ENCODE measurements at regions not wholly inside any gene's neighbourhood (a gene's known extent, or its start where the extent isn't known, plus 50 kb on each side); places are given as distances from the start of the nearest gene placed in this dataset.

GRCh38 chr2:53572696-53573095, 194.9 kb upstream of the CHAC2 start:
- WGBS (ENCODE audit: insufficient coverage), result no CpG with 5 or more reads among the region's 1 CpG

GRCh38 chr2:53569957-53570727, 197.5 kb upstream of the CHAC2 start:
- Histone ChIP-seq H3K9me3 (ENCODE audit: control insufficient read depth, insufficient read depth, low read length) (no peaks in the 10 kb centered on the region), H3K27me3 (ENCODE audit: control insufficient read depth, insufficient read depth, low read length) (no peaks in the 10 kb centered on the region), H3K4me3 (ENCODE audit: low read depth, low read length) (no peak overlapping the region), H3K4me1 (ENCODE audit: control insufficient read depth, insufficient read depth, low read length) (no peaks in the 10 kb centered on the region), H3K27ac (ENCODE audit: low read depth, low read length) (no peak overlapping the region), H3K36me3 (ENCODE audit: control insufficient read depth, insufficient read depth, low read length) (no peaks in the 10 kb centered on the region)
- WGBS (ENCODE audit: insufficient coverage), result 100% methylated on average over 2 of the region's 14 CpGs
- DNase-seq (ENCODE audit: low read depth in 4 of 6, low spot score in 6 of 6), result no peak

More at GRCh38 chr2:53572696-53573095, 194.9 kb upstream of the CHAC2 start:
- H3K27me3 ChIP-seq (ENCODE audit: control insufficient read depth, insufficient read depth, low read length), result no peaks in the 10 kb centered on the region
- no peak for DNase-seq (ENCODE audit: low read depth in 4 of 6, low spot score in 6 of 6)
- H3K4me1 ChIP-seq (ENCODE audit: control insufficient read depth, insufficient read depth, low read length), result no peaks in the 10 kb centered on the region
- no peak overlapping the region for H3K4me3 ChIP-seq (ENCODE audit: low read depth, low read length)
- no peaks in the 10 kb centered on the region for H3K36me3 ChIP-seq (ENCODE audit: control insufficient read depth, insufficient read depth, low read length)
- H3K9me3 ChIP-seq (ENCODE audit: control insufficient read depth, insufficient read depth, low read length), result no peaks in the 10 kb centered on the region
- H3K27ac ChIP-seq (ENCODE audit: low read depth, low read length), result no peak overlapping the region

- Histone ChIP-seq H3K4me3 (ENCODE audit: low read depth, low read length) (no peak overlapping the region), H3K27me3 (ENCODE audit: control insufficient read depth, insufficient read depth, low read length) (no peaks in the 10 kb centered on the region), H3K4me1 (ENCODE audit: control insufficient read depth, insufficient read depth, low read length) (no peaks in the 10 kb centered on the region), H3K9me3 (ENCODE audit: control insufficient read depth, insufficient read depth, low read length) (no peaks in the 10 kb centered on the region), H3K36me3 (ENCODE audit: control insufficient read depth, insufficient read depth, low read length) (no peaks in the 10 kb centered on the region), H3K27ac (ENCODE audit: low read depth, low read length) (no peak overlapping the region)
- WGBS (ENCODE audit: insufficient coverage), result 67% methylated on average over 3 of the region's 4 CpGs
- DNase-seq (ENCODE audit: low read depth in 4 of 6, low spot score in 6 of 6), result no peak
Measured at GRCh38 chr2:53568469-53568868, 199.1 kb upstream of the CHAC2 start.

GRCh38 chr2:53567073-53567472, 200.5 kb upstream of the CHAC2 start:
- no peak for DNase-seq (ENCODE audit: low read depth in 4 of 6, low spot score in 6 of 6)
- H3K9me3 ChIP-seq (ENCODE audit: control insufficient read depth, insufficient read depth, low read length), result no peaks in the 10 kb centered on the region
- no peak overlapping the region for H3K27ac ChIP-seq (ENCODE audit: low read depth, low read length)
- no peak overlapping the region for H3K4me3 ChIP-seq (ENCODE audit: low read depth, low read length)
- H3K27me3 ChIP-seq (ENCODE audit: control insufficient read depth, insufficient read depth, low read length), result no peaks in the 10 kb centered on the region
- no peaks in the 10 kb centered on the region for H3K4me1 ChIP-seq (ENCODE audit: control insufficient read depth, insufficient read depth, low read length)
- H3K36me3 ChIP-seq (ENCODE audit: control insufficient read depth, insufficient read depth, low read length), result no peaks in the 10 kb centered on the region

- no peak overlapping the region for H3K27ac ChIP-seq (ENCODE audit: low read depth, low read length)
- DNase-seq (ENCODE audit: low read depth in 4 of 6, low spot score in 6 of 6), result no peak
- H3K36me3 ChIP-seq (ENCODE audit: control insufficient read depth, insufficient read depth, low read length), result no peaks in the 10 kb centered on the region
- no peak overlapping the region for H3K4me3 ChIP-seq (ENCODE audit: low read depth, low read length)
- 100% methylated on average over 1 of the region's 4 CpGs for WGBS (ENCODE audit: insufficient coverage)
- no peaks in the 10 kb centered on the region for H3K27me3 ChIP-seq (ENCODE audit: control insufficient read depth, insufficient read depth, low read length)
- no peaks in the 10 kb centered on the region for H3K4me1 ChIP-seq (ENCODE audit: control insufficient read depth, insufficient read depth, low read length)
- H3K9me3 ChIP-seq (ENCODE audit: control insufficient read depth, insufficient read depth, low read length), result no peaks in the 10 kb centered on the region
Measured at GRCh38 chr2:53562407-53562806, 205.2 kb upstream of the CHAC2 start.

- H3K4me3 ChIP-seq (ENCODE audit: low read depth, low read length), result no peak overlapping the region
- H3K27ac ChIP-seq (ENCODE audit: low read depth, low read length), result no peak overlapping the region
- WGBS (ENCODE audit: insufficient coverage), result no CpG with 5 or more reads among the region's 4 CpGs
Measured at GRCh38 chr2:53561155-53561554, 206.4 kb upstream of the CHAC2 start.

GRCh38 chr2:53559302-53559966, 208.2 kb upstream of the CHAC2 start:
- Histone ChIP-seq H3K4me3 (ENCODE audit: low read depth, low read length) (no peak overlapping the region), H3K27ac (ENCODE audit: low read depth, low read length) (no peak overlapping the region)
- WGBS (ENCODE audit: insufficient coverage), result no CpG with 5 or more reads among the region's 2 CpGs

More at GRCh38 chr2:53561155-53561554, 206.4 kb upstream of the CHAC2 start:
- Histone ChIP-seq H3K4me1 (ENCODE audit: control insufficient read depth, insufficient read depth, low read length) (no peaks in the 10 kb centered on the region), H3K36me3 (ENCODE audit: control insufficient read depth, insufficient read depth, low read length) (no peaks in the 10 kb centered on the region), H3K9me3 (ENCODE audit: control insufficient read depth, insufficient read depth, low read length) (peaks cover 3% of the 10 kb centered on the region), H3K27me3 (ENCODE audit: control insufficient read depth, insufficient read depth, low read length) (no peaks in the 10 kb centered on the region)
- no peak for DNase-seq (ENCODE audit: low read depth in 4 of 6, low spot score in 6 of 6)

GRCh38 chr2:53558867-53559266, 208.7 kb upstream of the CHAC2 start:
- H3K4me3 ChIP-seq (ENCODE audit: low read depth, low read length), result no peak overlapping the region
- H3K27ac ChIP-seq (ENCODE audit: low read depth, low read length), result no peak overlapping the region
- no peaks in the 10 kb centered on the region for H3K4me1 ChIP-seq (ENCODE audit: control insufficient read depth, insufficient read depth, low read length)
- peaks cover 3% of the 10 kb centered on the region for H3K9me3 ChIP-seq (ENCODE audit: control insufficient read depth, insufficient read depth, low read length)
- no peaks in the 10 kb centered on the region for H3K36me3 ChIP-seq (ENCODE audit: control insufficient read depth, insufficient read depth, low read length)
- WGBS (ENCODE audit: insufficient coverage), result no CpG with 5 or more reads among the region's 2 CpGs
- no peaks in the 10 kb centered on the region for H3K27me3 ChIP-seq (ENCODE audit: control insufficient read depth, insufficient read depth, low read length)
- no peak for DNase-seq (ENCODE audit: low read depth in 4 of 6, low spot score in 6 of 6)

More at GRCh38 chr2:53559302-53559966, 208.2 kb upstream of the CHAC2 start:
- Histone ChIP-seq H3K4me1 (ENCODE audit: control insufficient read depth, insufficient read depth, low read length) (no peaks in the 10 kb centered on the region), H3K36me3 (ENCODE audit: control insufficient read depth, insufficient read depth, low read length) (no peaks in the 10 kb centered on the region), H3K9me3 (ENCODE audit: control insufficient read depth, insufficient read depth, low read length) (peaks cover 3% of the 10 kb centered on the region), H3K27me3 (ENCODE audit: control insufficient read depth, insufficient read depth, low read length) (no peaks in the 10 kb centered on the region)
- DNase-seq (ENCODE audit: low read depth in 4 of 6, low spot score in 6 of 6), result no peak

- Histone ChIP-seq H3K4me1 (ENCODE audit: control insufficient read depth, insufficient read depth, low read length) (no peaks in the 10 kb centered on the region), H3K9me3 (ENCODE audit: control insufficient read depth, insufficient read depth, low read length) (no peaks in the 10 kb centered on the region), H3K36me3 (ENCODE audit: control insufficient read depth, insufficient read depth, low read length) (no peaks in the 10 kb centered on the region), H3K27me3 (ENCODE audit: control insufficient read depth, insufficient read depth, low read length) (no peaks in the 10 kb centered on the region), H3K4me3 (ENCODE audit: low read depth, low read length) (no peak overlapping the region), H3K27ac (ENCODE audit: low read depth, low read length) (no peak overlapping the region)
- DNase-seq (ENCODE audit: low read depth in 4 of 6, low spot score in 6 of 6), result no peak
- 69% methylated on average over 3 of the region's 4 CpGs for WGBS (ENCODE audit: insufficient coverage)
Measured at GRCh38 chr2:53549497-53549896, 218.1 kb upstream of the CHAC2 start.

GRCh38 chr2:53545604-53546003, 222.0 kb upstream of the CHAC2 start:
- no peaks in the 10 kb centered on the region for H3K27me3 ChIP-seq (ENCODE audit: control insufficient read depth, insufficient read depth, low read length)
- WGBS (ENCODE audit: insufficient coverage), result 40% methylated on average over 4 of the region's 4 CpGs
- peaks cover 3% of the 10 kb centered on the region for H3K9me3 ChIP-seq (ENCODE audit: control insufficient read depth, insufficient read depth, low read length)
- H3K27ac ChIP-seq (ENCODE audit: low read depth, low read length), result no peak overlapping the region
- no peaks in the 10 kb centered on the region for H3K4me1 ChIP-seq (ENCODE audit: control insufficient read depth, insufficient read depth, low read length)
- DNase-seq (ENCODE audit: low read depth in 4 of 6, low spot score in 6 of 6), result peak; percentile 56 to 96 (median 66)
- no peaks in the 10 kb centered on the region for H3K36me3 ChIP-seq (ENCODE audit: control insufficient read depth, insufficient read depth, low read length)
- no peak overlapping the region for H3K4me3 ChIP-seq (ENCODE audit: low read depth, low read length)
